Fibroblast of upper back skin (primary cell): ENCODE measurements at regions not wholly inside any gene's neighbourhood (a gene's known extent, or its start where the extent isn't known, plus 50 kb on each side); places are given as distances from the start of the nearest gene placed in this dataset.
"Not testable (repeated sequence)": the region's sequence is repeated elsewhere in the genome, so short reads cannot be mapped to it uniquely, and the experiment has no call there.

ENCODE experiments used
- DNase-seq: peaks from one replicate; pipeline ENCODE4 v3.0.0-alpha.2; 2013

GRCh38 chr1:25020851-25021590 lies 90.9 kb upstream of the RUNX3 start:
- no peak for DNase-seq

GRCh38 chr1:25020173-25020845 lies 90.2 kb upstream of the RUNX3 start:
- no peak for DNase-seq

GRCh38 chr1:25019337-25020172 lies 89.5 kb upstream of the RUNX3 start:
- no peak for DNase-seq

- no peak for DNase-seq
Measured at GRCh38 chr1:25018943-25019336, 88.9 kb upstream of the RUNX3 start.

GRCh38 chr1:25018110-25018735 lies 88.1 kb upstream of the RUNX3 start:
- peak; percentile 44 for DNase-seq

- DNase-seq, result no peak
Measured at GRCh38 chr1:25017436-25018109, 87.5 kb upstream of the RUNX3 start.

GRCh38 chr1:25012966-25013962 lies 83.2 kb upstream of the RUNX3 start:
- DNase-seq, result no peak

- DNase-seq, result no peak
Measured at GRCh38 chr1:25011943-25012638, 82.0 kb upstream of the RUNX3 start.

GRCh38 chr1:25011275-25011674 lies 81.2 kb upstream of the RUNX3 start:
- no peak for DNase-seq

- DNase-seq, result no peak
Measured at GRCh38 chr1:25009671-25010262, 79.7 kb upstream of the RUNX3 start.

- DNase-seq, result no peak
Measured at GRCh38 chr1:25008192-25008485, 78.1 kb upstream of the RUNX3 start.

GRCh38 chr1:25007390-25008191 lies 77.5 kb upstream of the RUNX3 start:
- not testable (repeated sequence) for DNase-seq

- DNase-seq, result peak; percentile 35
Measured at GRCh38 chr1:25006770-25007169, 76.7 kb upstream of the RUNX3 start.

- no peak for DNase-seq
Measured at GRCh38 chr1:25004355-25004754, 74.3 kb upstream of the RUNX3 start.

- no peak for DNase-seq
Measured at GRCh38 chr1:25003457-25004190, 73.5 kb upstream of the RUNX3 start.

GRCh38 chr1:25003000-25003399 lies 72.9 kb upstream of the RUNX3 start:
- no peak for DNase-seq

GRCh38 chr1:25001125-25001915 lies 71.2 kb upstream of the RUNX3 start:
- DNase-seq, result no peak

GRCh38 chr1:24999906-25000305 lies 69.8 kb upstream of the RUNX3 start:
- no peak for DNase-seq
